GM13977 (cell line): ENCODE measurements at regions not wholly inside any gene's neighbourhood (a gene's known extent, or its start where the extent isn't known, plus 50 kb on each side); places are given as distances from the start of the nearest gene placed in this dataset.
"Not testable (repeated sequence)": the region's sequence is repeated elsewhere in the genome, so short reads cannot be mapped to it uniquely, and the experiment has no call there.

Experiments used
- DNase-seq: peaks from one replicate; pipeline ENCODE4 v3.0.0; 2012; ENCODE audit warnings: low spot score
- CTCF ChIP-seq: IDR thresholded peaks from 2 replicates; pipeline ENCODE4 v1.5.1; 2012; ENCODE audit warnings: mild to moderate bottlenecking, control low read depth; ENCODE audit not compliant: insufficient read depth; ENCODE audit errors: extremely low read depth, missing control alignments
- in situ Hi-C: fragments of 300-500 bp; cut with MboI; formaldehyde crosslinking; loops from one replicate; pipeline ENCODE4 v1.12.0; 2022; ENCODE audit warnings: low sequenced_read_pairs, low pct_unique_long_range_greater_than_20kb, mixed read lengths, inconsistent platforms; ENCODE audit not compliant: unreplicated experiment

GRCh38 chr10:37448161-37448560 is 322.8 kb downstream of the ANKRD30A start:
- in situ Hi-C loops: no loop called here
- TF ChIP-seq CTCF: no peak
- no peak for DNase-seq

- no peak for DNase-seq
- in situ Hi-C loops: no loop called here
- TF ChIP-seq CTCF: no peak
Measured at GRCh38 chr10:37442882-37443281, 317.5 kb downstream of the ANKRD30A start.

GRCh38 chr10:37441224-37441623 is 315.8 kb downstream of the ANKRD30A start:
- DNase-seq, in situ Hi-C loops: not testable (repeated sequence)

- in situ Hi-C loops: no loop called here
- no peak for DNase-seq
- no peak for TF ChIP-seq CTCF
Measured at GRCh38 chr10:37439826-37440225, 314.4 kb downstream of the ANKRD30A start.

- no peak for TF ChIP-seq CTCF
- DNase-seq: no peak
- in situ Hi-C loops: no loop called here
Measured at GRCh38 chr10:37436357-37436756, 311.0 kb downstream of the ANKRD30A start.

GRCh38 chr10:37434091-37434490 is 308.7 kb downstream of the ANKRD30A start:
- in situ Hi-C loops: no loop called here
- no peak for TF ChIP-seq CTCF
- no peak for DNase-seq
